ENCODE measurements at regions not wholly inside any gene's neighbourhood (a gene's known extent, or its start where the extent isn't known, plus 50 kb on each side); places are given as distances from the start of the nearest gene placed in this dataset.

DNA sequence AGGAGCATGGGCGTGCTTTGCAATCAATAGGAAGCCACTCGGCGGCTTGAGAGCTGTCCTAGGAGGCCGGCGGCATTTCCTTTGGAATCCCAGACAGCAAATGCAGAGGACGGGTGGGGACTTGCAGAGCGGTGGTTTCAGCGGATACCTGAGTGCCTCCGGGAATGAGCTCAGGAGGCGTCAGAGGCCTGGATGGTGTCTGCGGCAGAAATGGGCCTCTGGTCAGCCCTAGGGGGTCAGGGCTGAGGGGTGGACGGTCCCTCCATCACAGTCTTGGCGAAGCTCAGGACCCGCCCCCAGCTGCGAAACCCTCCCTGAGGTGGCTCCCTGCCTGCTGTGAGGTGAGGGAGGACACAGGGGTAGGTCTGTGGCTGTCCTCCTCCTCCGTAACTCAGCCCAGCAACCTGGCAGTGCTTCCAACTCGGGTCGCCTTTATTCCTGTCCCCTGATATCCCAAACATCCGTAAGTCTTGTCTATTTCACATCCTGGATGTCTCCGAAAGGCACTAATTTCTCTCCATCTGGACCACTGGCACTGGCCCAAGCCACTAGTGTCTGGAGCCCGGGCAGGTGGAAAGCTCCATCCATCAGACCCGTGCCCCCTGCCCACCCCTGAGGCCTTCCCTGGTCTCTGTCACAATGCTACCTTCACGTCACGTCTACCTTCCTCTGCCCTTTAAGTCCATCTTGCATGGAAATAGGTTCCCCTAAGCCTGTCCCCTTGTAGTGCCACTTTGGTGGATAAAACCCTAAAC, 686.6 kb downstream of the BRD1 start:
- no peak for DNase-seq

- no peak for DNase-seq
These were observed 688.1 kb downstream of the BRD1 start for GRCh38 chr22:49139492-49140151.

DNA sequence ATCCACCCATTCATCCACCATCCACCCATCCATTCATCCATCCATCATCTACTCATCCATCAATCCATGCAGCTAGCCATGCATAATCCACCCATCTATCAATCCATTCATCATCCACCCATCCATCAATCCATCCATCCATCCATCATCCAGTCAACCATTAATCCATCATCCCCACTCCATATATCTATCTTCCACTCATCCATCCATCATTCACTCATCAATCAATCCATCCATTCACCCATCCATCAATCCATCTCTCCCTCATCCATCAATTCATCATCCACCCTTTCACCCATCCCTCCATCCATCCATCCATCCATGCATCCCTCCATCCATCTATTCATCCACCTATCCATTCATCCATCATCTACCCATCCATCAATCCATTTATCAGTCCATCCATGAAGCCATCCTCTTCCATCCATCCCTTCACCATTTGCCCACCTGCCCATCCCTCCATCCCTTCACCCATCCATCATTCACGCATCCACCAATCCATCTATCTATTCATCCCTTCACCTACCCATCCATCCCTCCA, 689.4 kb downstream of the BRD1 start:
- DNase-seq, result no peak

DNA sequence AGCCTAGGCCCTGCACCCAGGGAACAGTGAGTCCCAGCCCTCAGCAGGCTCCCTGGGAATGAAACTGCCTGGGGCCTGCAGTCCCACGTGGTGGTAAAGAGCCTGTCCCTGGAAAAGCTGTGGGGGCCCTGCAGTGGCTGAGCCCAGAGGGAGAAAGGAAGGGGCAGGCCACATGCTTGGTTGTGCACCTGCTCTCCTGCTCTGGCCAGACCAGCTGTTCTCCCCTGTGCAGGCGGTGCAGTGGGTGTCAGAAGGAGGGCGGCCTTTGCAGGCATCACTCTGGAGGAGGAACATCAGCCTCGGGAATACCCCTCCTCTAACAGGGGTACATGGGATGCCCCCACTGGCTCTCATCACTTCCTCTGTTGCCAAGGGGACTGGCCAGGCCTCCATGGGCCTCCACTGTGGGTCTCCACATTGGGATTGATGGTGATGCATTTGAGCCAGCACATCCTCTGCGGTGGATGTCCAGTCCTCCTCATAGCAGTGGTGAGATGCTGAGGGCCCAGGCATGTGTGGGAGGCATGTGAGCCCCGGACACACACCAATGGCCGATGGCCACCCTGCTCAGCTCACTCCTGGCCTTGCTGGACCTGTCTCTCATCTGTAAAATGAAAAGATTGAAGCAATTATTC, 690.4 kb downstream of the BRD1 start:
- DNase-seq, result no peak

DNA sequence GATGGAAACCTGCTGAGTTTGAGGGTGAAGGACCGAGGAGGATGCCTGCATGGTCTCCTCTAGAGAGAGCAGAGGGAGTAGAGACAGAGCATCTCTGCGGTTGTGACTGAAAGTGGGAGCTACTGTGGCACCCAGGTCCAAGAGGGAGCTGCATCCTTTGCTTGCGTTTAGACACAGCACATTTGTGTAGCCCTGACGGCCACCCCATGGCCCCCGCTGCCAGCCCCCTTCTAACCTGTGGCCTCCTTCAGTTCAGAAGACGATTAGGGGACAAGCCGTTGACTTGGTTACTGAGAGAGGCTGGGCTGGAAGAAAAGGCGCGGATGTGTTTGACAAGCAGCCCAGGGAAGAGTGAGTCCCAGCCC, 690.9 kb downstream of the BRD1 start:
- DNase-seq, result no peak

DNA sequence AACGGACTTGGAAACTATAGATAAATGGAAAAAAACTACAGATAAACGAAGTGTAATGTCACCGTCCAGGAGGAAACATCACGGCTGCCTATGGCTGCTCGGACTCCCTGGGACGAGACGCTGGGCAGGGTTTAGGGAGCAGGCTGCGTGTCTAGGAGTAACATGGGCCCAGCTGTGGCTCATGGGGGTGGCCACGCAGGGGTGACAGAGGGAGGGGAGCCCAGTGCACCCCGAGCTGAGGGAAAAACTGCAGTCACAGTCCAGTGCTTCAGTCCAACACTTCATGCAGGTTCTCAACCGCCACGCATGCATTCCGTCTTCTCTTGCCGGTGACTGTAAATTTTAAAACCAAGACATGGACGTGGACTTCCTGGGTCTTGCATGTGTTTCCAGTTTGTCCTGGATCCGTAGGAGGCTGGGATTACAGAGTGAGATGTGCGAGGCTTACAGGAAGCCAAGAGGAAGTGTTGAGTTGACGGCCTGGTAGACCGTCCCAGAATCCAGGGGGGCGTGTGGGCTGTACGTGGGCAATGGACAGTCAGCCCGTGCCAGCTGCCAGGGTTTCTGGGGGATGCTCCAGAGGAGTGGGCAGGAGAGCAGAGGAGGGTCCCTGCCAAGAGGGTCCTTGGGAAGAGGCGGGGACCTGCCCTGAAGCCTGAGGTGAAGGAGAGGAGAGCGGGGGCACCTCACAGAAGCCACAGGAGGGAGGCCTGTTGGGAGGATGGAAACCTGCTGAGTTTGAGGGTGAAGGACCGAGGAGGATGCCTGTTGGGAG, 691.4 kb downstream of the BRD1 start:
- no peak for DNase-seq

DNA sequence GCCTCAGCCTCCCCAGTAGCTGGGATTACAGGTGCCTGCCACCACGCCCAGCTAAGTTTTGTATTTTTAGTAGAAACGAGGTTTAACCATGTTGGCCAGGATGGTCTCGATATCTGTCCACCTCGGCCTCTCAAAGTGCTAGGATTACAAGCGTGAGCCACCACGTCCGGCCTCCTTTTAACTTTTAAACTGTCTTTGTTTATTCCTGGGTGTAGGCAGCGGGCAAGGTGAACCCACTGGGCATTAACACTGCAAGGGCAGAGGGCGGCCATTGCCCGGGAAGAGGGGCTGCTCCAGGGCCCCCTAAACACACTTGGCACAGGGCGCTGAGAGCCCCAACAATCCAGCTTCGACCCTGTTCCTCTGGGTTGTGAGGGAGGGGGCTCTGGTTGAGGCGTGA, 693.6 kb downstream of the BRD1 start:
- DNase-seq, result no peak

- no peak for DNase-seq
These were observed 694.1 kb downstream of the BRD1 start for GRCh38 chr22:49133541-49133940.

DNA sequence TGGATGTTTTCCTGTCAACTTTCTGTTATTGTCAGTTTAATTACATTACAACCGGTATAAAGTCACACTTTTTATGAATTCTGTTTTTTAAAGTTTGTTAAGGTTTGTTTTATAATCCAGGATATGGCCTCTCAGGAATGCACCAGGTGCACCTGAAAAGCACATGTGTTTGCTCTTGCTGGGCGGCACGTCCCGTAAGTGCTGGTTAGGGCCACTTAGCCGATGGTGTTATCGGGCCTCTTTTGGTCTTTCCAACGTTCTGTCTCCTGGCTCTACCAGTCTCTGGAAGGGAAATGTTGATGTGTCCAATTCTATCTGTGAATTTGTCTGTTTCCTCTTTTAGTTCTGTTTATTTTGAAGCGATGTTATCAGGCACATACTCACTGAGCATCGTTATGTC, 695.7 kb downstream of the BRD1 start:
- no peak for DNase-seq

GRCh38 chr22:49129736-49130135, 697.9 kb downstream of the BRD1 start:
- DNase-seq, result no peak

GRCh38 chr22:49128874-49129273, 698.8 kb downstream of the BRD1 start:
- no peak for DNase-seq

DNA sequence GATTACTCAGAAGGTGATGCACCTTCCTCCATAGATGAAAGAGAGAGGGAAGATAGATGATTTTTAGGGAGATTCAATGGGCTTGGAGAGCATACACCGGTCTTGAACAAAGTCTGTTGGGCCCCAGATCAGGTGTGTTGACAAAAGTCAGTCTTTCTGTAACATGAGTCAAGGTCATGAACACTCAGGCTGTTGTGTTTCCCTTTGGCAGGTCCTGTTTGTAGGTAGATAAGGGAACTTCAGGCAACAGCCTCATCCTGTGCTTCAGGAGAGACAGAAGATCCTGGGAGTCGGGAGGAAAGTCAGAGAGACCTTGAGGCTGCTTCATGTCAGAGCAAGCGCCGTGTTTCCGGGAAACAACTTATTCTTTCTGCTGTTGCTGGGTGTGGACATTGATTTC, 703.1 kb downstream of the BRD1 start:
- no peak for DNase-seq

DNA sequence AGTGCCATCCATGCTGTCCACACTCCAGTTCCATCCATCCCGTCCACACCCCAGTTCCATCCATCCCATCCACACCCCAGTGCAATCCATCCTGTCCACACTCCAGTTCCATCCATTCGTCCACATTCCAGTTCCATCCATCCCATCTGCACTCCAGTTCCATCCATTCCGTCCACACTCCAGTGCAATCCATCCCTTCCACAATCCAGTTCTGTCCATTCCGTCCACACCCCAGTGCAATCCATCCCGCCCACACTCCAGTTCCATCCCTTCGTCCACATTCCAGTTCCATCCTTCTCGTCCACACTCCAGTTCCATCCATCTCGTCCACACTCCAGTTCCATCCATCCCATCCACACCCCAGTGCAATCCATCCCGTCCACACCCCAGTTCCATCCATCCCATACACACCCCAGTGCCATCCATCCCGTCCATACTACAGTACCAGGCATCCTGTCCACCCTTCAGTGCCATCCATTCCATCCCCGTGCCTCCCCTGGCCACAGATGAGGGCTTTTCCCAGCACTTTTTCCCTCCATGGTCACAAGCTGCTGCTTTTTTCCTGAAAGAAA, 704.0 kb downstream of the BRD1 start:
- DNase-seq, result no peak

DNA sequence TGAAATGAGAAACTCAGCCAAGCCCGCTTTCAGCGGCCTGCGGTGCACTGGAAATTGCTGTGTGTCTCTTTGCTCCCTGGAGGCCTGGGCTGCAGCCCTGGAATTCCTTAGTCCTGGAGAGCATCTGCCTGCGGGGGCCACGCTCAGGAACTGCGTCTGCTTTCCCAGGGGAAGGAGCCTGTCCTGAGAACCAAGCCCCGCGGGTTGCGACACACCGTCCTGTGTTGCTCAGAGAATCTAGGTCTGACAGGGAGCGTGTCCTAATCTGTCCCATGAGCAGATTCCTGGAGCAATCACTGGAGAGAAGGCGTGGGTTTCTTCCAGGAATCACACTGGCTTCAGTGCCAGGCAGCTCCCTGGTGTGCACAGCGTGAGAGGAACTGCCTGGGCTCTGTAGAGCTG, 708.1 kb downstream of the BRD1 start:
- DNase-seq, result no peak

- DNase-seq, result no peak
These were observed 709.6 kb downstream of the BRD1 start for GRCh38 chr22:49118065-49118464.

DNA sequence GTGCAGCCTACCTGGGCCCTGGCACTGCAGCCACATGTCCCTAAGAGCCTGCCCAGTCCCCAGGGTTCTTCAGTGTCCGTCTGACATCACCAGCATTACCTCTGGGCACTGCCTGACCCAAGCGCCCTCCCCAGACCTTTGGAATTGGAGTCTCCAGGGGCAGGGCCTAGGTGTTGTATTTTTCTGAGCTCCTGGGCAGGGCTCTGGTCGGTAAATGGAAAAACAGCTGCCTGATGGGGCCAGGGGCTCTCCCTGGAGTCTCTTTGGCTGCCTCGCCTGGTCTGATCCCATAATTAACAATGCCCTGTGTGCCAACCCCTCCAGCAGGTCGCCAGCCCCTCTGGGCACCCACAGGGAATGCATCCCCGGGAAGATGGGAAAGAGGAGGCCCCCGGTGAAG, 710.2 kb downstream of the BRD1 start:
- no peak for DNase-seq

DNA sequence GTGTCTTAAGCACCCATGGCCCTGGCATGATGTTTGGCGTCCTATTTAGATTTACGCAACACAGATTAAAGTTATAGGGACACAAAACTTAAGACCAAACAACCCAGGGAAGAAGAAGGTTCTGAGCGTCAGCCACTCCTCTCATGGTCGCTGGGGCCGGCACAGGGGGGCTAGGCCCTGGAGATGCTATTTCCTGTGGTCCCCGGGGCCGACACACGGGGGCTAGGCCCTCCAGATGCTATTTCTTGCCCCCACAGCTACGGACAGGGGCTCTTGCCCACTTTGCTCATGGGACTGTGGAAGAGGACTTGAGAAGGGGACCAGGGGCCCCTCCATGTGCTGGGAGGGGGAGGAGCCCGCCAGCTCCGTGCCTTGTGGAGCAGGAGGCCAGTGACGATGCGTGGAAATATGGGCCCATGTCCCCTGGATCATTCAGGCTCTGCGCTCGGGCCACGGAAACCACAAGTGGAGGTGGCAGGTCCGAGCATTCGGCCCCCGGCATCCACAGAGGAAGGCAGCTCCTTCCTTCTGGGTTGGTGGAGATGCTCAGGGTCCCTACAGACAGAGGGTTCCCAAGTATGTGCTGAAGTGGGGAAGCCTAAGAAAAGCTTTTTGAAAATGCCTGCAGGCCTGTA, 711.1 kb downstream of the BRD1 start:
- no peak for DNase-seq

DNA sequence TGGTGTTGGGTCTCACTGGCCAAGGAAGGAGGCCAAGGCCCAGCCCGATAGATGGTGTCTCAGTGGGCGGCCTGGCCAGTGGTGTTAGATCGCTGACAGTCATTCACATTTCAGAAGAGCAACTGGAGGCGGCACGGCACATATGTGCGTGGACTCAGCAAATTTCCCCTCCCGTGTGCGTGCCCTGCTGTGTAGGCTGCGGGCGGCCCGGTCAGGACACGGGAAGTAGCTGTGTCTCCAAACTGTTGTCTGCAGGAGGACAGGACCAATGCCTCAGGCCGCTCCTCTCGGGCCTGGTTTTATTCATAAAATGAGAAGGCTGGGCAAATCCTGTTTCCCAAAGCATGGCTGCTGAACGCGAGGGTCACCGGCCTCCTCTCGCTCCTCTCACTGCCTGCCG, 711.7 kb downstream of the BRD1 start:
- DNase-seq, result no peak

DNA sequence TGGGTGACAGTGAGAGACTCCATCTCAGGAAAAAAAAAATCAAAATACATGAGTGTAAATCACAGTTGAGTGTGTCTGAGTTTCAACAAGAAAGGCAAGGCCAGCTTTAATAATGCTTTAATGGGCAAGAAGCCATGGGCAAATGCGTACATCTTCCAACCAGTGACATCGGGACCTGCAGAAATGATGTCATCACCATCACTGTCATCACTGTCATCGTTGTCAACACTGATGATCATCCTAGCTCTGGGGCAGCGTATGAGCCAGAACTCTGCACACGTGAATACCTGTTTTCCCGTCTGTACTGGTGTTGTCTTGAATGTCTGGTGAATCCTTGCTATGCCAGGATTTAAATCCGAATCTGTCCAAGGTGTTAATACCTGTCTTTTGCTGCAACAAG, 712.5 kb downstream of the BRD1 start:
- no peak for DNase-seq

DNA sequence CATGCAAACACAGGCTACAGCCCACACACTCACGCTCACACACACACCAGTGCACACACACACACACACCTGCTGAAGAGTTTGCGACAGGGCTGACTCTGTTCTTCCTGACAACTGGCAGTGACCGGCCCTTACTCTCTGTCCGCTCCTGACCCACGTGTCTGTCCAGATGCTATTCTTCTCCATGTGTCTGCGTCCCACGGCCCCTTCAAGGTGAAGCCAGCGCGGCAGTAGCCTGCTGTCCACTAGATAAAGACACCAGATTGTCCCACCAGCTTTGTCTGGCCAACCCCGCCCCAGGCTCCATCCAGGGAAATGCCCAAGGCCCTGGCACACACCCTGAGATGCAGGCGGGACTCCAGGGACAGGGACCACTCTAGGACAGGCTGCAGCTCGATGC, 713.9 kb downstream of the BRD1 start:
- DNase-seq, result no peak

GRCh38 chr22:49112661-49113626, 714.7 kb downstream of the BRD1 start:
- no peak for DNase-seq

Measured in activated CD4-positive, alpha-beta T cell treated with anti-CD3 and anti-CD28 coated beads for 1 hour (primary cell).